GM21723 (cell line): ENCODE measurements at regions not wholly inside any gene's neighbourhood (a gene's known extent, or its start where the extent isn't known, plus 50 kb on each side); places are given as distances from the start of the nearest gene placed in this dataset.

Source experiments
- ATAC-seq: cut with Tn5 transposase; IDR thresholded peaks from one replicate; pipeline ENCODE4 v1.9.1; 2021; ENCODE audit warnings: mild to moderate bottlenecking, moderate library complexity; ENCODE audit not compliant: unreplicated experiment

- ATAC-seq = no peak
Observed at GRCh38 chr21:40901691-40902090, 54.7 kb upstream of the DSCAM start.

- ATAC-seq = no peak
Observed at GRCh38 chr21:40902299-40902698, 55.3 kb upstream of the DSCAM start.

- no peak for ATAC-seq
Observed at GRCh38 chr21:40902993-40903392, 56.0 kb upstream of the DSCAM start.

GRCh38 chr21:40905251-40905650, 58.3 kb upstream of the DSCAM start:
- ATAC-seq = no peak

GRCh38 chr21:40912375-40912774, 65.4 kb upstream of the DSCAM start:
- ATAC-seq = no peak

GRCh38 chr21:40915114-40915513, 68.2 kb upstream of the DSCAM start:
- no peak for ATAC-seq

- ATAC-seq = no peak
Observed at GRCh38 chr21:40923407-40923806, 76.4 kb upstream of the DSCAM start.

GRCh38 chr21:40923901-40924300, 76.9 kb upstream of the DSCAM start:
- no peak for ATAC-seq

GRCh38 chr21:40924641-40925040, 77.7 kb upstream of the DSCAM start:
- ATAC-seq = no peak

GRCh38 chr21:40926238-40926637, 79.3 kb upstream of the DSCAM start:
- ATAC-seq = no peak

GRCh38 chr21:40929833-40930232, 82.9 kb upstream of the DSCAM start:
- no peak for ATAC-seq

GRCh38 chr21:40931197-40931596, 84.2 kb upstream of the DSCAM start:
- no peak for ATAC-seq

GRCh38 chr21:40936178-40936577, 89.2 kb upstream of the DSCAM start:
- no peak for ATAC-seq

GRCh38 chr21:40936771-40937261, 89.9 kb upstream of the DSCAM start:
- no peak for ATAC-seq

GRCh38 chr21:40938078-40938477, 91.1 kb upstream of the DSCAM start:
- ATAC-seq = no peak

- no peak for ATAC-seq
Observed at GRCh38 chr21:40938611-40939010, 91.7 kb upstream of the DSCAM start.

GRCh38 chr21:40947713-40948112, 100.8 kb upstream of the DSCAM start:
- no peak for ATAC-seq

GRCh38 chr21:40950970-40951369, 104.0 kb upstream of the DSCAM start:
- ATAC-seq = no peak

- ATAC-seq = no peak
Observed at GRCh38 chr21:40952551-40953323, 105.8 kb upstream of the DSCAM start.

- ATAC-seq = no peak
Observed at GRCh38 chr21:40964691-40965090, 117.7 kb upstream of the DSCAM start.

- ATAC-seq = no peak
Observed at GRCh38 chr21:40967771-40968170, 120.8 kb upstream of the DSCAM start.

- ATAC-seq = no peak
Observed at GRCh38 chr21:40972151-40972550, 125.2 kb upstream of the DSCAM start.
